ENCODE measurements at regions not wholly inside any gene's neighbourhood (a gene's known extent, or its start where the extent isn't known, plus 50 kb on each side); places are given as distances from the start of the nearest gene placed in this dataset.

GRCh38 chr10:10854725-10855124 lies 162.9 kb upstream of the CELF2 start:
- DNase-seq (ENCODE audit: low read depth): no peak
- no peaks in the 10 kb centered on the region for H3K27me3 Mint-ChIP-seq (ENCODE audit: low read depth, unreplicated experiment)
- peaks cover 2% of the 10 kb centered on the region for H3K4me1 Mint-ChIP-seq (ENCODE audit: low read depth, unreplicated experiment)
- Histone ChIP-seq H3K9me3 (ENCODE audit: insufficient read depth, low read depth, low read length) (no peaks in the 10 kb centered on the region), H3K9ac (ENCODE audit: low read length) (no peak overlapping the region), H3K27me3 (ENCODE audit: insufficient read depth, low read length) (no peaks in the 10 kb centered on the region), H3K79me2 (ENCODE audit: insufficient read depth, low read length) (no peaks in the 10 kb centered on the region), H4K20me1 (ENCODE audit: insufficient read depth, low read length) (no peaks in the 10 kb centered on the region), H2AFZ (ENCODE audit: low read depth, low read length) (no peak overlapping the region), H3K4me2 (ENCODE audit: low read length) (no peak overlapping the region), H3K27ac (ENCODE audit: low read depth, low read length) (no peak overlapping the region), H3K4me1 (ENCODE audit: insufficient read depth, low read length) (no peaks in the 10 kb centered on the region), H3K4me3 (ENCODE audit: insufficient read depth, low read depth, low read length) (no peak overlapping the region), H3K36me3 (ENCODE audit: insufficient read depth, low read length) (no peaks in the 10 kb centered on the region)
- no peak overlapping the region for H3K27ac Mint-ChIP-seq (ENCODE audit: unreplicated experiment)
- H3K9me3 Mint-ChIP-seq (ENCODE audit: unreplicated experiment): no peaks in the 10 kb centered on the region
- H3K4me3 Mint-ChIP-seq (ENCODE audit: unreplicated experiment): no peak overlapping the region
- H3K36me3 Mint-ChIP-seq (ENCODE audit: low read depth, unreplicated experiment): no peaks in the 10 kb centered on the region
- no peak for FAIRE-seq
- TF ChIP-seq CTCF (IDR thresholded peaks at IDR 0.05; ENCODE audit: insufficient read depth, low read depth, low read length): no peak
- no peak for TF ChIP-seq EZH2 (IDR thresholded peaks at IDR 0.05; ENCODE audit: insufficient read depth, low read length)

GRCh38 chr10:10855151-10855581 lies 162.5 kb upstream of the CELF2 start:
- H3K9me3 ChIP-seq (ENCODE audit: insufficient read depth, low read depth, low read length): no peaks in the 10 kb centered on the region
- H3K9me3 Mint-ChIP-seq (ENCODE audit: unreplicated experiment): no peaks in the 10 kb centered on the region

More at GRCh38 chr10:10855151-10855581, 162.5 kb upstream of the CELF2 start:
- H3K9ac ChIP-seq (ENCODE audit: low read length): no peak overlapping the region
- H3K27ac Mint-ChIP-seq (ENCODE audit: unreplicated experiment): no peak overlapping the region
- H3K36me3 ChIP-seq (ENCODE audit: insufficient read depth, low read length): no peaks in the 10 kb centered on the region
- FAIRE-seq (no peak), DNase-seq (ENCODE audit: low read depth) (no peak)
- H3K79me2 ChIP-seq (ENCODE audit: insufficient read depth, low read length): no peaks in the 10 kb centered on the region
- H3K4me3 ChIP-seq (ENCODE audit: insufficient read depth, low read depth, low read length): no peak overlapping the region
- no peak overlapping the region for H3K27ac ChIP-seq (ENCODE audit: low read depth, low read length)
- H3K4me1 ChIP-seq (ENCODE audit: insufficient read depth, low read length): no peaks in the 10 kb centered on the region
- no peaks in the 10 kb centered on the region for H4K20me1 ChIP-seq (ENCODE audit: insufficient read depth, low read length)
- no peak overlapping the region for H3K4me2 ChIP-seq (ENCODE audit: low read length)
- no peaks in the 10 kb centered on the region for H3K27me3 Mint-ChIP-seq (ENCODE audit: low read depth, unreplicated experiment)
- TF ChIP-seq EZH2 (IDR thresholded peaks at IDR 0.05; ENCODE audit: insufficient read depth, low read length): no peak
- TF ChIP-seq CTCF (IDR thresholded peaks at IDR 0.05; ENCODE audit: insufficient read depth, low read depth, low read length): no peak
- H3K27me3 ChIP-seq (ENCODE audit: insufficient read depth, low read length): no peaks in the 10 kb centered on the region
- no peaks in the 10 kb centered on the region for H3K36me3 Mint-ChIP-seq (ENCODE audit: low read depth, unreplicated experiment)
- no peak overlapping the region for H2AFZ ChIP-seq (ENCODE audit: low read depth, low read length)
- H3K4me3 Mint-ChIP-seq (ENCODE audit: unreplicated experiment): no peak overlapping the region
- peaks cover 2% of the 10 kb centered on the region for H3K4me1 Mint-ChIP-seq (ENCODE audit: low read depth, unreplicated experiment)
